DMS53 (cell line): ENCODE measurements at regions not wholly inside any gene's neighbourhood (a gene's known extent, or its start where the extent isn't known, plus 50 kb on each side); places are given as distances from the start of the nearest gene placed in this dataset.
"Not testable (repeated sequence)": the region's sequence is repeated elsewhere in the genome, so short reads cannot be mapped to it uniquely, and the experiment has no call there.

ENCODE experiments used
- DNase-seq: peaks from one replicate; lab custom pipeline; 2025; lab: John Stamatoyannopoulos, UW

GRCh38 chr4:9702696-9703095 is 78.7 kb upstream of the DRD5 start:
- not testable (repeated sequence) for DNase-seq

GRCh38 chr4:9703391-9703790 is 78.0 kb upstream of the DRD5 start:
- DNase-seq: peak; percentile 40

GRCh38 chr4:9704126-9704525 is 77.3 kb upstream of the DRD5 start:
- DNase-seq: not testable (repeated sequence)

- DNase-seq: no peak
These were observed 76.7 kb upstream of the DRD5 start for GRCh38 chr4:9704551-9705332.

- DNase-seq: not testable (repeated sequence)
These were observed 74.2 kb upstream of the DRD5 start for GRCh38 chr4:9707281-9707680.

GRCh38 chr4:9707936-9708335 is 73.5 kb upstream of the DRD5 start:
- not testable (repeated sequence) for DNase-seq

GRCh38 chr4:9709724-9710123 is 71.7 kb upstream of the DRD5 start:
- no peak for DNase-seq

- not testable (repeated sequence) for DNase-seq
These were observed 66.2 kb upstream of the DRD5 start for GRCh38 chr4:9715271-9715670.

- DNase-seq: no peak
These were observed 65.3 kb upstream of the DRD5 start for GRCh38 chr4:9716093-9716492.

GRCh38 chr4:9718246-9718939 is 63.0 kb upstream of the DRD5 start:
- DNase-seq: not testable (repeated sequence)

GRCh38 chr4:9722131-9722530 is 59.3 kb upstream of the DRD5 start:
- DNase-seq: not testable (repeated sequence)
